H1 (cell line): ENCODE measurements at regions not wholly inside any gene's neighbourhood (a gene's known extent, or its start where the extent isn't known, plus 50 kb on each side); places are given as distances from the start of the nearest gene placed in this dataset.

Experiments used
- CTCF ChIA-PET: fragments of 300-600 bp; sonication (Branson Sonifier 250); formaldehyde crosslinking; loops from one replicate; lab custom pipeline; 2021; ENCODE audit not compliant: partially characterized antibody; lab: Charles Lee
- POLR2A ChIA-PET: fragments of 300-600 bp; sonication (Branson Sonifier 250); formaldehyde crosslinking; loops from one replicate; lab custom pipeline; 2021; ENCODE audit warnings: inconsistent platforms; ENCODE audit not compliant: partially characterized antibody; lab: Charles Lee
- DNase-seq, 2 experiments: peaks; one replicate each; pipeline versions ENCODE4 v3.0.0 to v3.0.0-alpha.2; 2010 to 2022; ENCODE audit warnings: low spot score in 2 of 2, low read depth in 1 of 2, mixed read lengths in 1 of 2
- FAIRE-seq: peaks from 2 replicates; lab custom pipeline; 2011; peaks lifted over from hg19 to GRCh38; lab: Jason Lieb, UNC
- H2AFZ ChIP-seq: 2 replicates; pipeline ENCODE4 v1.8.1; 2012; ENCODE audit warnings: low read length, inconsistent platforms
- H2AK5ac ChIP-seq: 2 replicates; pipeline ENCODE4 v1.6.1; 2013; ENCODE audit warnings: low read depth, low read length
- H2BK120ac ChIP-seq: replicated peaks from 2 replicates; pipeline ENCODE3; 2013; ENCODE audit warnings: low read depth, low read length, inconsistent platforms
- H2BK12ac ChIP-seq: 2 replicates; pipeline ENCODE4 v1.6.1; 2013; ENCODE audit warnings: low read depth, low read length
- H2BK15ac ChIP-seq: 2 replicates; pipeline ENCODE4 v1.6.1; 2013; ENCODE audit warnings: low read length
- H2BK20ac ChIP-seq: 2 replicates; pipeline ENCODE4 v1.6.1; 2013; ENCODE audit warnings: low read length
- H2BK5ac ChIP-seq: 2 replicates; pipeline ENCODE4 v1.6.1; 2013; ENCODE audit warnings: low read depth, low read length
- H3K14ac ChIP-seq: 2 replicates; pipeline ENCODE4 v1.6.1; 2013; ENCODE audit warnings: inconsistent platforms; ENCODE audit not compliant: insufficient read length
- H3K18ac ChIP-seq: 2 replicates; pipeline ENCODE4 v1.6.1; 2013; ENCODE audit warnings: low read length; ENCODE audit errors: extremely low read depth
- H3K23ac ChIP-seq: 2 replicates; pipeline ENCODE4 v1.6.1; 2013; ENCODE audit warnings: inconsistent platforms; ENCODE audit not compliant: insufficient read length
- H3K23me2 ChIP-seq: 2 replicates; pipeline ENCODE4 v1.6.1; 2013; ENCODE audit warnings: low read depth, low read length
- H3K27ac ChIP-seq: 2 replicates; pipeline ENCODE4 v1.6.1; 2011; ENCODE audit warnings: low read depth, low read length, inconsistent platforms
- H3K27me3 ChIP-seq, 4 experiments: replicated peaks in 1 of 4; 1 replicate in 1 of 4; 2 replicates in 3 of 4; pipeline versions ENCODE4 v1.6.1 to v1.8.1; 2011 to 2013; ENCODE audit warnings: low read length in 3 of 4, mild to moderate bottlenecking in 3 of 4, inconsistent platforms in 2 of 4, mixed read lengths in 2 of 4, moderate library complexity in 1 of 4; ENCODE audit not compliant: control insufficient read depth in 3 of 4, insufficient read depth in 3 of 4; ENCODE audit errors: extremely low read depth in 1 of 4
- H3K36me3 ChIP-seq, 4 experiments: 2 replicates each; pipeline versions ENCODE4 v1.6.1 to v1.8.1; 2011 to 2013; ENCODE audit warnings: mild to moderate bottlenecking in 4 of 4, low read length in 3 of 4, moderate library complexity in 2 of 4, control low read depth in 1 of 4, inconsistent platforms in 1 of 4; ENCODE audit not compliant: insufficient read depth in 4 of 4, control insufficient read depth in 2 of 4
- H3K4ac ChIP-seq: replicated peaks from 2 replicates; pipeline ENCODE3; 2013; ENCODE audit warnings: low read length, low read depth, mixed read lengths, inconsistent platforms; ENCODE audit not compliant: insufficient read length
- H3K4me1 ChIP-seq, 4 experiments: replicated peaks in 1 of 4; 1 replicate in 1 of 4; 2 replicates in 3 of 4; pipeline versions ENCODE4 v1.6.1 to v1.8.1; 2011 to 2013; ENCODE audit warnings: low read length in 3 of 4, inconsistent platforms in 2 of 4, mixed read lengths in 1 of 4; ENCODE audit not compliant: insufficient read depth in 4 of 4, control insufficient read depth in 3 of 4
- H3K4me2 ChIP-seq, 2 experiments: 2 replicates each; pipeline versions ENCODE4 v1.6.1 to v1.8.1; 2011 to 2013; ENCODE audit warnings: low read depth in 2 of 2, low read length in 2 of 2, control low read depth in 1 of 2, inconsistent platforms in 1 of 2, mild to moderate bottlenecking in 1 of 2; ENCODE audit not compliant: insufficient read depth in 1 of 2
- H3K4me3 ChIP-seq, 4 experiments: fragments of 200-600, 300-600 bp in 1 of 4; sonication (generic), shearing (Covaris generic), sonication (Bioruptor Twin) in 1 of 4; 2 replicates each; pipeline versions ENCODE4 v1.5.1 to v1.8.1; 2011 to 2016; ENCODE audit warnings: low read length in 4 of 4, low read depth in 3 of 4, control low read depth in 2 of 4, inconsistent platforms in 2 of 4, mild to moderate bottlenecking in 2 of 4, mixed read lengths in 1 of 4, moderate library complexity in 1 of 4; ENCODE audit not compliant: insufficient read depth in 2 of 4; ENCODE audit errors: extremely low read depth in 1 of 4
- H3K56ac ChIP-seq: replicated peaks from 2 replicates; pipeline ENCODE3; 2013; ENCODE audit warnings: low read depth, mild to moderate bottlenecking, mixed read lengths, low read length, inconsistent platforms; ENCODE audit not compliant: insufficient read length
- H3K79me1 ChIP-seq: 2 replicates; pipeline ENCODE4 v1.6.1; 2013; ENCODE audit warnings: low read depth, low read length, control low read depth
- H3K79me2 ChIP-seq, 2 experiments: 2 replicates each; pipeline versions ENCODE4 v1.6.1 to v1.8.1; 2012 to 2013; ENCODE audit warnings: low read length in 2 of 2, mild to moderate bottlenecking in 2 of 2, inconsistent platforms in 1 of 2; ENCODE audit not compliant: insufficient read depth in 2 of 2, control insufficient read depth in 1 of 2
- H3K9ac ChIP-seq, 4 experiments: replicated peaks in 1 of 4; 1 replicate in 1 of 4; 2 replicates in 3 of 4; pipeline versions ENCODE4 v1.6.1 to v1.8.1; 2011 to 2013; ENCODE audit warnings: low read depth in 3 of 4, low read length in 3 of 4, control low read depth in 2 of 4, mild to moderate bottlenecking in 2 of 4, moderate library complexity in 2 of 4, inconsistent platforms in 1 of 4; ENCODE audit errors: extremely low read depth in 1 of 4
- H3K9me3 ChIP-seq, 2 experiments: 2 replicates each; pipeline versions ENCODE4 v1.6.1 to v1.8.1; 2012 to 2013; ENCODE audit warnings: mild to moderate bottlenecking in 2 of 2, moderate library complexity in 2 of 2, control low read depth in 1 of 2, inconsistent platforms in 1 of 2, low read depth in 1 of 2, low read length in 1 of 2, mixed read lengths in 1 of 2; ENCODE audit not compliant: insufficient read depth in 2 of 2
- H4K20me1 ChIP-seq, 2 experiments: replicated peaks in 1 of 2; 2 replicates each; pipeline versions ENCODE3 to v1.8.1; 2011 to 2013; ENCODE audit warnings: inconsistent platforms in 2 of 2, low read length in 2 of 2, mild to moderate bottlenecking in 1 of 2; ENCODE audit not compliant: insufficient read depth in 2 of 2, control insufficient read depth in 1 of 2
- H4K5ac ChIP-seq: 2 replicates; pipeline ENCODE4 v1.6.1; 2013; ENCODE audit warnings: low read length, low read depth, mixed read lengths, inconsistent platforms; ENCODE audit not compliant: insufficient read length
- H4K8ac ChIP-seq: 2 replicates; pipeline ENCODE4 v1.8.0; 2013; ENCODE audit warnings: mild to moderate bottlenecking, moderate library complexity, low read length, inconsistent platforms; ENCODE audit not compliant: insufficient read depth; ENCODE audit errors: extremely low read depth
- H4K91ac ChIP-seq: replicated peaks from 2 replicates; pipeline ENCODE3; 2013; ENCODE audit warnings: low read length, mixed read lengths, inconsistent platforms; ENCODE audit not compliant: insufficient read length
- BCL11A ChIP-seq, 2 experiments: IDR thresholded peaks; one replicate each; pipeline ENCODE4 v1.6.1; 2011; ENCODE audit warnings: low read depth in 2 of 2, low read length in 2 of 2, mild to moderate bottlenecking in 2 of 2
- FOSL1 ChIP-seq: IDR thresholded peaks from 2 replicates; pipeline ENCODE4 v1.6.1; 2011; ENCODE audit warnings: mild to moderate bottlenecking, low read depth, low read length, moderate library complexity; ENCODE audit not compliant: insufficient read depth
- NANOG ChIP-seq: IDR thresholded peaks from 2 replicates; pipeline ENCODE4 v1.6.1; 2011; ENCODE audit warnings: low read length, low read depth, mild to moderate bottlenecking, inconsistent platforms; ENCODE audit not compliant: insufficient read depth, poor library complexity, severe bottlenecking
- SIN3A ChIP-seq, 2 experiments: IDR thresholded peaks in 1 of 2; conservative IDR thresholded peaks in 1 of 2; 2 replicates each; pipeline ENCODE4 v1.6.1; 2011 to 2012; ENCODE audit warnings: low read length in 2 of 2, improper control_type of control experiment in 1 of 2, low read depth in 1 of 2, mild to moderate bottlenecking in 1 of 2
- SP4 ChIP-seq: IDR thresholded peaks from 2 replicates; pipeline ENCODE4 v1.6.1; 2012; ENCODE audit warnings: low read length, inconsistent platforms
- WGBS, 2 experiments: shearing (Covaris generic) in 1 of 2; methylation state at CpG; one replicate each; pipeline versions ENCODE4 v1.1.6 to v1.1.7; 2013 to 2015; ENCODE audit warnings: low lambda C conversion rate in 2 of 2, mixed read lengths in 2 of 2, inconsistent platforms in 1 of 2, low coverage in 1 of 2, missing lambda C conversion rate in 1 of 2; ENCODE audit not compliant: insufficient replicate concordance in 2 of 2, insufficient coverage in 1 of 2, insufficient read length in 1 of 2; ENCODE audit errors: extremely low coverage in 1 of 2, missing lambda C conversion rate in 1 of 2; 5-methylcytosine and 5-hydroxymethylcytosine counted together

DNA sequence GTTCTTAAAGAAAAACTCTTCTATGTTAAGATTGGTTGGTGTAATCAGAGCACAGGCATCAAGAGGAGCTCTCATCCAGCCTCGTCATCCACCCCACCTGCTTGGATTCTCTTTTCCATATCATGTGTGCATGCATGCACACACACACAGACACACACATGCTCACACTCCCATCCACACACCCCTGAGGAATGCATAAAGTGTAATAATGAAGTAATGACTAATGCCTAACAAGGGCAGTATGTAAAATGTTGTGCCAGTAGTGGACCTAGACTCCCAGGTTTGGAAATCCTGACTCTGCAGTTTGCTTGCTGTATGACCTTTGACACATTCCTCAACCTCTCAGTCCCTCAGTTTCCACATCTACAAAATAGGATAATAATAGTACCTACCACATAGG, 280.0 kb upstream of the ANKRD55 start:
- H3K9me3 ChIP-seq: no peaks in the 10 kb centered on the region
- no peak overlapping the region for H2AFZ ChIP-seq
- H3K79me1 ChIP-seq: no peaks in the 10 kb centered on the region
- H3K4me1 ChIP-seq: no peaks in the 10 kb centered on the region
- no peak overlapping the region for H3K14ac ChIP-seq
- no peak overlapping the region for H4K91ac ChIP-seq
- no peaks in the 10 kb centered on the region for H3K36me3 ChIP-seq
- POLR2A ChIA-PET: no interaction called here
- no peak overlapping the region for H3K56ac ChIP-seq
- CTCF ChIA-PET: interaction anchor here (1.3 to 1.4 kb wide), 2 partner anchors 18 to 242 kb away, joined by 3 to 6 read pairs; no protein-coding TSS in a partner anchor
- H2BK5ac ChIP-seq: no peak overlapping the region
- H3K23ac ChIP-seq: no peak overlapping the region
- H3K4me2 ChIP-seq: no peak overlapping the region
- no peaks in the 10 kb centered on the region for H3K27me3 ChIP-seq
- H3K27ac ChIP-seq: no peak overlapping the region
- no peaks in the 10 kb centered on the region for H4K20me1 ChIP-seq
- no peak for FAIRE-seq
- no peaks in the 10 kb centered on the region for H3K79me2 ChIP-seq
- no peak for DNase-seq
- no peak overlapping the region for H2BK120ac ChIP-seq
- 0% methylated on average over 1 of the region's 1 CpG; no CpG with 5 or more reads in 1 of the 2 experiments for WGBS, 2 experiments
- no peak overlapping the region for H2BK12ac ChIP-seq
- H3K18ac ChIP-seq: no peak overlapping the region
- H3K4me3 ChIP-seq: no peak overlapping the region
- H2AK5ac ChIP-seq: no peak overlapping the region
- H2BK15ac ChIP-seq: no peak overlapping the region
- no peak overlapping the region for H3K4ac ChIP-seq
- no peak for TF ChIP-seq FOSL1
- TF ChIP-seq NANOG: no peak
- no peak for TF ChIP-seq SIN3A (conservative IDR thresholded peaks at IDR 0.05 in 1 of 2, IDR thresholded peaks at IDR 0.05 in 1 of 2; ENCODE audit: low read depth in 1 of 2, low read length in 2 of 2)
- TF ChIP-seq SP4: no peak
- TF ChIP-seq BCL11A (IDR thresholded peaks at IDR 0.05; ENCODE audit: low read depth in 2 of 2, low read length in 2 of 2): no peak
- no peak overlapping the region for H4K5ac ChIP-seq
- no peaks in the 10 kb centered on the region for H3K23me2 ChIP-seq
- H3K9ac ChIP-seq: no peak overlapping the region
- no peak overlapping the region for H4K8ac ChIP-seq
- no peak overlapping the region for H2BK20ac ChIP-seq
